C4-2B (cell line): ENCODE measurements at regions not wholly inside any gene's neighbourhood (a gene's known extent, or its start where the extent isn't known, plus 50 kb on each side); places are given as distances from the start of the nearest gene placed in this dataset.

Experiments used
- H3K27ac ChIP-seq: fragments of 450-650 bp; 2 replicates; pipeline ENCODE4 v1.5.1; 2017
- ZFX ChIP-seq: fragments of 450-650 bp; IDR thresholded peaks from 2 replicates; pipeline ENCODE4 v1.6.1; 2017
- TF ChIP-seq, protein P1 (sequence below): fragments of 450-650 bp; conservative IDR thresholded peaks from 2 replicates; pipeline ENCODE4 v1.5.1; 2017; ENCODE audit warnings: mild to moderate bottlenecking

DNA sequence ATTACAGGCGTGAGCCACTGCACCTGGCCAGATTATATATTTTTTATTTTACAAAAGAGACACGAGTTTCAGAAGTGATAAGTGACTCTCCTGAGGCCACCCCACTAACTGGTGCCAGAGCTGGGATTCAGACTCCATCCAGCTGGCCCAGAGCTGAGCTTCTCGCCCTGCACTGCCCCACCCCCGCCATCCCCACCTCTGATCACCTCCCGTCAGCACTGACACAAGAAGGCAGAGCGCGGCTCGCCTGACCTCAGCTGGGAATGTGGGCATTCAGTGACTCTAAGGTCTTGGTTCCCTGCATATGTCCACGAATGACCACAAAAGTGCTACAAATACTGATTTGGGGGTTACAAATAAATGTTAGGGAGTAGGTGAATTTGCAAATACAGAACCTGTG lies 56.1 kb upstream of the GALNT15 start:
- no peak overlapping the region for H3K27ac ChIP-seq
- TF ChIP-seq, protein P1, sequence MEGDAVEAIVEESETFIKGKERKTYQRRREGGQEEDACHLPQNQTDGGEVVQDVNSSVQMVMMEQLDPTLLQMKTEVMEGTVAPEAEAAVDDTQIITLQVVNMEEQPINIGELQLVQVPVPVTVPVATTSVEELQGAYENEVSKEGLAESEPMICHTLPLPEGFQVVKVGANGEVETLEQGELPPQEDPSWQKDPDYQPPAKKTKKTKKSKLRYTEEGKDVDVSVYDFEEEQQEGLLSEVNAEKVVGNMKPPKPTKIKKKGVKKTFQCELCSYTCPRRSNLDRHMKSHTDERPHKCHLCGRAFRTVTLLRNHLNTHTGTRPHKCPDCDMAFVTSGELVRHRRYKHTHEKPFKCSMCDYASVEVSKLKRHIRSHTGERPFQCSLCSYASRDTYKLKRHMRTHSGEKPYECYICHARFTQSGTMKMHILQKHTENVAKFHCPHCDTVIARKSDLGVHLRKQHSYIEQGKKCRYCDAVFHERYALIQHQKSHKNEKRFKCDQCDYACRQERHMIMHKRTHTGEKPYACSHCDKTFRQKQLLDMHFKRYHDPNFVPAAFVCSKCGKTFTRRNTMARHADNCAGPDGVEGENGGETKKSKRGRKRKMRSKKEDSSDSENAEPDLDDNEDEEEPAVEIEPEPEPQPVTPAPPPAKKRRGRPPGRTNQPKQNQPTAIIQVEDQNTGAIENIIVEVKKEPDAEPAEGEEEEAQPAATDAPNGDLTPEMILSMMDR = no peak
- no peak for TF ChIP-seq ZFX

DNA sequence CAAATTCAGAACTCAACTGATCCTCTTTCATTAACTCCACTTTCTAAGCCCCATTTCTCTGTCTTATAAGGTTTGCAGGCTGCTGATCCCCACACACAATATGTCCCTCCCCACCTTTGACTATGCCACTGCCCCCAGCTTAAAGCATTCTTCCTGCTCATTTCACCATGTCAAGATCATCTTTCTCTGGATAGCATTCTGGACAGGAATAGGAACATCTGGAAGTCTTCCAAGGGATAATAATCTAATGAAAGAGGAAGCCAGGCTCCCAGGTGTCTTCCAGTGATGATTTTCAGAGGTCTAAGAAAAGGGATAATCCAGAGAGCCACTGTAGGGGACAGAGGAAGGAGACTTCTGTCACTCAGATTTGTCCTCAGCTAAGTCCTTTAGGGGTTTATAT lies 54.6 kb upstream of the GALNT15 start:
- H3K27ac ChIP-seq = no peak overlapping the region
- TF ChIP-seq ZFX = no peak
- TF ChIP-seq, protein P1 = no peak

DNA sequence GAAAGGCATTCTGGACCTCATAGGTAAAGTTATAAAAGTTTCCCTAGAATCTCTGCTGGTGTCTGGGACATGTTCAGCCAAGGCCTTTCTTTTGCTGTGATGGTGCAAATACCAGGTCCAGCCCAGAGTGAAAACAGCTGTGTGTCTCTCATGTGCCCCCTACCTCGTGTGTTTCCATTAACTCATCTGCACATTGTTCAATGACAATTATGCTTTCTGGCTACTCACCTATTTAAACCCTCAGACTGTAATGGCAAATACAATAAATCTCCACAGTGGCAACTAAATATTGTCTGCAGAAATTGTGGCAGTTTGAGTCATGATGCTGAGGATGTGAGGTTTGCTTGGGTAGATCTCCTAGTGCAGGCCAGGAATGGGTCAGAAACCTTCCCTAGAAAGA lies 53.1 kb upstream of the GALNT15 start:
- TF ChIP-seq, protein P1 = no peak
- TF ChIP-seq ZFX = no peak
- H3K27ac ChIP-seq = no peak overlapping the region

- H3K27ac ChIP-seq = no peak overlapping the region
- TF ChIP-seq, protein P1 = no peak
- TF ChIP-seq ZFX = no peak
Measured at GRCh38 chr3:16122155-16122554, 52.3 kb upstream of the GALNT15 start.

DNA sequence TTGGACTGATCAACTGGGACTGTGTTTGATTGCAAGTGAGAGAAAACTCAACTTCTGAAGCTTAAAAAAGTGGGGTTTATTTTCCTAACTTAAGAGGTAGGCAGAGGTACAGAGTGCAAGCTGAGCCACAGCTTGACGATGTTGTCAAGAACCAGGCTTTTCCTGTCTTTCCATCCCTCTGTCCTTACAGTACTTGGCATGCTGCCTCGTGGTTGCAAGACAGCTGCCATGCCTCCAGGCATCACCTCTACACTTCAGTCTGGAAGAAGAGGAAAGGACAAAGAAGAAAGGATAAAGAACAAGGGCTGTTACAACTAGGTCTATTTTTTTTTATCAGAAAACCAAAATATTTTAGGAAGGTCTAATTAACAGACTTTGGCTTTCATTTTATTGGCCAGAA lies 51.8 kb upstream of the GALNT15 start:
- no peak for TF ChIP-seq ZFX
- TF ChIP-seq, protein P1 = no peak
- no peak overlapping the region for H3K27ac ChIP-seq

- H3K27ac ChIP-seq = no peak overlapping the region
Measured at GRCh38 chr3:16124636-16125035, 49.8 kb upstream of the GALNT15 start.

More at GRCh38 chr3:16124636-16125035, 49.8 kb upstream of the GALNT15 start:
- TF ChIP-seq ZFX = no peak
- TF ChIP-seq, protein P1 = no peak
